WTC11 (cell line): ENCODE measurements at regions not wholly inside any gene's neighbourhood (a gene's known extent, or its start where the extent isn't known, plus 50 kb on each side); places are given as distances from the start of the nearest gene placed in this dataset.

Experiments
- ATAC-seq: fragments of 200-7000 bp; cut with Tn5 transposase; 2 replicates; pipeline ENCODE4 v1.10.0; 2021; ENCODE audit warnings: mild to moderate bottlenecking, moderate library complexity
- CTCF ChIA-PET: fragments of 300-600 bp; sonication (Branson Sonifier 250); formaldehyde crosslinking; loops from one replicate; lab custom pipeline; 2021; ENCODE audit warnings: antibody characterized with exemption; lab: Charles Lee
- POLR2A ChIA-PET: fragments of 350-600 bp; sonication (Branson Sonifier 250); formaldehyde crosslinking; loops from one replicate; lab custom pipeline; 2021; ENCODE audit warnings: antibody characterized with exemption; lab: Charles Lee
- DNase-seq: peaks from one replicate; pipeline ENCODE4 v3.0.0; 2021; ENCODE audit warnings: low spot score
- H3K27ac Mint-ChIP-seq: 2 replicates; pipeline ENCODE4 v1.8.0; 2021; ENCODE audit warnings: mixed read lengths
- H3K27me3 Mint-ChIP-seq: 2 replicates; pipeline ENCODE4 v1.8.0; 2021; ENCODE audit warnings: low read depth, mild to moderate bottlenecking, moderate library complexity, mixed read lengths
- H3K36me3 Mint-ChIP-seq: 2 replicates; pipeline ENCODE4 v1.8.0; 2021; ENCODE audit warnings: mixed read lengths
- H3K4me1 Mint-ChIP-seq: 2 replicates; pipeline ENCODE4 v1.8.0; 2022; ENCODE audit warnings: mixed read lengths
- H3K4me3 Mint-ChIP-seq: 2 replicates; pipeline ENCODE4 v1.8.0; 2021; ENCODE audit warnings: mild to moderate bottlenecking, moderate library complexity, mixed read lengths
- H3K9me3 Mint-ChIP-seq: 2 replicates; pipeline ENCODE4 v1.8.0; 2021; ENCODE audit warnings: mixed read lengths
- ELF4 ChIP-seq: sonication (generic); formaldehyde crosslinking; IDR thresholded peaks from 2 replicates; pipeline ENCODE4 v1.8.1; 2022; ENCODE audit warnings: low read depth, mild to moderate bottlenecking, moderate library complexity, missing genetic modification reagents
- ETV6 ChIP-seq: sonication (generic); formaldehyde crosslinking; IDR thresholded peaks from 2 replicates; pipeline ENCODE4 v1.8.1; 2022; ENCODE audit warnings: mild to moderate bottlenecking, missing genetic modification reagents
- IRF2 ChIP-seq: sonication (generic); formaldehyde crosslinking; IDR thresholded peaks from 2 replicates; pipeline ENCODE4 v1.8.0; 2022; ENCODE audit warnings: low read depth, missing genetic modification reagents, borderline replicate concordance
- JUN ChIP-seq: sonication (generic); formaldehyde crosslinking; IDR thresholded peaks from 2 replicates; pipeline ENCODE4 v1.8.0; 2023; ENCODE audit warnings: mild to moderate bottlenecking, missing genetic modification reagents
- NFYB ChIP-seq: sonication (generic); formaldehyde crosslinking; conservative IDR thresholded peaks from 2 replicates; pipeline ENCODE4 v1.8.0; 2022; ENCODE audit warnings: low read depth, missing genetic modification reagents
- NR1H2 ChIP-seq: sonication (generic); formaldehyde crosslinking; IDR thresholded peaks from 2 replicates; pipeline ENCODE4 v1.9.0; 2021; ENCODE audit warnings: mild to moderate bottlenecking, moderate library complexity, missing genetic modification reagents
- NR3C1 ChIP-seq: sonication (generic); formaldehyde crosslinking; conservative IDR thresholded peaks from 2 replicates; pipeline ENCODE4 v1.8.1; 2023; ENCODE audit warnings: low read depth, mild to moderate bottlenecking, missing genetic modification reagents
- PRDM15 ChIP-seq: sonication (generic); formaldehyde crosslinking; IDR thresholded peaks from 2 replicates; pipeline ENCODE4 v1.8.0; 2022; ENCODE audit warnings: missing genetic modification reagents
- PRRX2 ChIP-seq: fragments of 250-450 bp; sonication (Bioruptor Pico); IDR thresholded peaks from 2 replicates; pipeline ENCODE4 v1.8.0; 2021; ENCODE audit warnings: mild to moderate bottlenecking
- SMAD4 ChIP-seq: sonication (generic); formaldehyde crosslinking; IDR thresholded peaks from 2 replicates; pipeline ENCODE4 v1.8.0; 2022; ENCODE audit warnings: mild to moderate bottlenecking, missing genetic modification reagents
- SP1 ChIP-seq: sonication (generic); formaldehyde crosslinking; conservative IDR thresholded peaks from 2 replicates; pipeline ENCODE4 v1.8.1; 2022; ENCODE audit warnings: missing genetic modification reagents
- ZNF671 ChIP-seq: fragments of 250-450 bp; sonication (Bioruptor Pico); IDR thresholded peaks from 2 replicates; pipeline ENCODE4 v1.8.0; 2021; ENCODE audit warnings: mild to moderate bottlenecking
- TF ChIP-seq, protein P1 (sequence below): sonication (generic); formaldehyde crosslinking; IDR thresholded peaks from 2 replicates; pipeline ENCODE4 v1.8.1; 2022; ENCODE audit warnings: missing genetic modification reagents, borderline replicate concordance
- TF ChIP-seq, protein P2 (sequence below): sonication (generic); formaldehyde crosslinking; IDR thresholded peaks from 2 replicates; pipeline ENCODE4 v1.8.1; 2022; ENCODE audit warnings: low read depth, mild to moderate bottlenecking, moderate library complexity, missing genetic modification reagents, borderline replicate concordance

- no peak for DNase-seq
- Mint-ChIP-seq H3K27me3 (peaks cover 10% of the 10 kb centered on the region), H3K27ac (no peak overlapping the region), H3K4me1 (peaks cover 5% of the 10 kb centered on the region), H3K9me3 (peaks cover 19% of the 10 kb centered on the region), H3K4me3 (no peak overlapping the region), H3K36me3 (no peaks in the 10 kb centered on the region)
- ChIA-PET CTCF (interaction anchor here (1.3 to 2.1 kb wide), 4 partner anchors 11 to 115 kb away, joined by 3 to 9 read pairs (median 4); no protein-coding TSS in a partner anchor), POLR2A (no interaction called here)
- ATAC-seq: no peak
- TF ChIP-seq, protein P1, sequence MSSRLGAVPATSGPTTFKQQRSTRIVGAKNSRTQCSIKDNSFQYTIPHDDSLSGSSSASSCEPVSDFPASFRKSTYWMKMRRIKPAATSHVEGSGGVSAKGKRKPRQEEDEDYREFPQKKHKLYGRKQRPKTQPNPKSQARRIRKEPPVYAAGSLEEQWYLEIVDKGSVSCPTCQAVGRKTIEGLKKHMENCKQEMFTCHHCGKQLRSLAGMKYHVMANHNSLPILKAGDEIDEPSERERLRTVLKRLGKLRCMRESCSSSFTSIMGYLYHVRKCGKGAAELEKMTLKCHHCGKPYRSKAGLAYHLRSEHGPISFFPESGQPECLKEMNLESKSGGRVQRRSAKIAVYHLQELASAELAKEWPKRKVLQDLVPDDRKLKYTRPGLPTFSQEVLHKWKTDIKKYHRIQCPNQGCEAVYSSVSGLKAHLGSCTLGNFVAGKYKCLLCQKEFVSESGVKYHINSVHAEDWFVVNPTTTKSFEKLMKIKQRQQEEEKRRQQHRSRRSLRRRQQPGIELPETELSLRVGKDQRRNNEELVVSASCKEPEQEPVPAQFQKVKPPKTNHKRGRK (CRISPR knock-in tag): no peak
- no peak for TF ChIP-seq ZNF671 (CRISPR knock-in tag)
- TF ChIP-seq SMAD4 (CRISPR knock-in tag): no peak
- no peak for TF ChIP-seq NR3C1 (CRISPR knock-in tag)
- no peak for TF ChIP-seq IRF2 (CRISPR knock-in tag)
- no peak for TF ChIP-seq JUN (CRISPR knock-in tag)
- no peak for TF ChIP-seq PRRX2 (CRISPR knock-in tag)
- TF ChIP-seq ETV6 (CRISPR knock-in tag): no peak
- no peak for TF ChIP-seq SP1 (CRISPR knock-in tag)
- TF ChIP-seq, protein P2, sequence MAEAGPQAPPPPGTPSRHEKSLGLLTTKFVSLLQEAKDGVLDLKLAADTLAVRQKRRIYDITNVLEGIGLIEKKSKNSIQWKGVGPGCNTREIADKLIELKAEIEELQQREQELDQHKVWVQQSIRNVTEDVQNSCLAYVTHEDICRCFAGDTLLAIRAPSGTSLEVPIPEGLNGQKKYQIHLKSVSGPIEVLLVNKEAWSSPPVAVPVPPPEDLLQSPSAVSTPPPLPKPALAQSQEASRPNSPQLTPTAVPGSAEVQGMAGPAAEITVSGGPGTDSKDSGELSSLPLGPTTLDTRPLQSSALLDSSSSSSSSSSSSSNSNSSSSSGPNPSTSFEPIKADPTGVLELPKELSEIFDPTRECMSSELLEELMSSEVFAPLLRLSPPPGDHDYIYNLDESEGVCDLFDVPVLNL (CRISPR knock-in tag): no peak
- TF ChIP-seq NFYB (CRISPR knock-in tag): no peak
- TF ChIP-seq PRDM15: no peak
- no peak for TF ChIP-seq NR1H2 (CRISPR knock-in tag)
These were observed 572.9 kb upstream of the CADM1 start for GRCh38 chr11:116077092-116077491.

- no peak overlapping the region for H3K27ac Mint-ChIP-seq
- ATAC-seq: no peak
- ChIA-PET POLR2A (no interaction called here), CTCF (interaction anchor here (1.1 to 1.8 kb wide), 7 partner anchors 8 to 204 kb away, joined by 3 to 10 read pairs (median 5); no protein-coding TSS in a partner anchor)
- H3K36me3 Mint-ChIP-seq: no peaks in the 10 kb centered on the region
- peaks cover 10% of the 10 kb centered on the region for H3K4me1 Mint-ChIP-seq
- peaks cover 11% of the 10 kb centered on the region for H3K27me3 Mint-ChIP-seq
- peaks cover 6% of the 10 kb centered on the region for H3K9me3 Mint-ChIP-seq
- no peak overlapping the region for H3K4me3 Mint-ChIP-seq
- DNase-seq: no peak
- TF ChIP-seq ELF4 (CRISPR knock-in tag): no peak
These were observed 569.9 kb upstream of the CADM1 start for GRCh38 chr11:116073854-116074837.
